Trophoblast cell (in vitro differentiated cells and primary cell): ENCODE measurements at regions not wholly inside any gene's neighbourhood (a gene's known extent, or its start where the extent isn't known, plus 50 kb on each side); places are given as distances from the start of the nearest gene placed in this dataset.

Experiments used
- DNase-seq, 2 donors: peaks; one replicate each; pipeline ENCODE4 v3.0.0-alpha.2; 2016
- H2AFZ ChIP-seq: 2 replicates; pipeline ENCODE4 v1.6.1; 2013; ENCODE audit warnings: low read length, moderate library complexity, mild to moderate bottlenecking; ENCODE audit not compliant: insufficient read depth, poor library complexity
- H2AK5ac ChIP-seq: 2 replicates; pipeline ENCODE4 v1.6.1; 2013; ENCODE audit warnings: mild to moderate bottlenecking, low read length
- H2BK120ac ChIP-seq: 2 replicates; pipeline ENCODE4 v1.6.1; 2013; ENCODE audit warnings: low read length, mild to moderate bottlenecking, moderate library complexity; ENCODE audit not compliant: insufficient read depth, poor library complexity
- H2BK12ac ChIP-seq: 2 replicates; pipeline ENCODE4 v1.6.1; 2013; ENCODE audit warnings: mild to moderate bottlenecking, low read length, moderate library complexity
- H2BK5ac ChIP-seq: 2 replicates; pipeline ENCODE4 v1.6.1; 2013; ENCODE audit warnings: low read length, low read depth, moderate library complexity, mild to moderate bottlenecking; ENCODE audit not compliant: poor library complexity
- H3K14ac ChIP-seq: 2 replicates; pipeline ENCODE4 v1.6.1; 2013; ENCODE audit warnings: mild to moderate bottlenecking, low read length
- H3K18ac ChIP-seq: 2 replicates; pipeline ENCODE4 v1.6.1; 2013; ENCODE audit warnings: mild to moderate bottlenecking, low read length
- H3K23ac ChIP-seq: 2 replicates; pipeline ENCODE4 v1.6.1; 2013; ENCODE audit warnings: low read length
- H3K27ac ChIP-seq: 2 replicates; pipeline ENCODE4 v1.5.1; 2013; ENCODE audit warnings: low read depth, mild to moderate bottlenecking, inconsistent platforms, low read length, moderate library complexity
- H3K27me3 ChIP-seq: 2 replicates; pipeline ENCODE4 v1.6.1; 2013; ENCODE audit warnings: inconsistent platforms, mild to moderate bottlenecking, low read length, moderate library complexity; ENCODE audit not compliant: insufficient read depth
- H3K36me3 ChIP-seq, 2 experiments: 1 replicate in 1 of 2; 2 replicates in 1 of 2; pipeline ENCODE4 v1.6.1; 2013; ENCODE audit warnings: low read length in 2 of 2, mild to moderate bottlenecking in 2 of 2, moderate library complexity in 1 of 2; ENCODE audit not compliant: insufficient read depth in 2 of 2, control insufficient read depth in 1 of 2
- H3K4ac ChIP-seq: 2 replicates; pipeline ENCODE4 v1.6.1; 2013; ENCODE audit warnings: low read depth, mild to moderate bottlenecking, low read length, moderate library complexity
- H3K4me1 ChIP-seq, 2 experiments: 1 replicate in 1 of 2; 2 replicates in 1 of 2; pipeline ENCODE4 v1.6.1; 2013; ENCODE audit warnings: low read length in 2 of 2, mild to moderate bottlenecking in 2 of 2, moderate library complexity in 1 of 2; ENCODE audit not compliant: insufficient read depth in 2 of 2, control insufficient read depth in 1 of 2
- H3K4me2 ChIP-seq: 2 replicates; pipeline ENCODE4 v1.6.1; 2013; ENCODE audit warnings: inconsistent platforms, mild to moderate bottlenecking, low read length, moderate library complexity
- H3K4me3 ChIP-seq: 2 replicates; pipeline ENCODE4 v1.5.1; 2013; ENCODE audit warnings: mild to moderate bottlenecking, low read depth, low read length, inconsistent platforms
- H3K79me1 ChIP-seq: one replicate; pipeline ENCODE4 v1.6.1; 2013; ENCODE audit warnings: low read length
- H3K79me2 ChIP-seq: 2 replicates; pipeline ENCODE4 v1.6.1; 2013; ENCODE audit warnings: low read length, mild to moderate bottlenecking; ENCODE audit not compliant: control insufficient read depth, insufficient read depth, poor library complexity
- H3K9ac ChIP-seq: 2 replicates; pipeline ENCODE4 v1.6.1; 2013; ENCODE audit warnings: mild to moderate bottlenecking, low read length
- H3K9me3 ChIP-seq: 2 replicates; pipeline ENCODE4 v1.6.1; 2013; ENCODE audit warnings: low read depth, mild to moderate bottlenecking, control low read depth, inconsistent platforms, low read length; ENCODE audit not compliant: insufficient read depth
- H4K12ac ChIP-seq: 2 replicates; pipeline ENCODE4 v1.6.1; 2013; ENCODE audit warnings: low read depth, mild to moderate bottlenecking, low read length, moderate library complexity
- H4K8ac ChIP-seq: 2 replicates; pipeline ENCODE4 v1.6.1; 2013; ENCODE audit warnings: low read depth, mild to moderate bottlenecking, low read length, moderate library complexity
- H4K91ac ChIP-seq: one replicate; pipeline ENCODE4 v1.6.1; 2013; ENCODE audit warnings: low read depth, mild to moderate bottlenecking, low read length, moderate library complexity
- WGBS: extraction: QIAGEN DNeasy Blood & Tissue Kit; methylation state at CpG from one replicate; pipeline ENCODE4 v1.1.7; 2013; ENCODE audit warnings: missing lambda C conversion rate; ENCODE audit not compliant: insufficient read length, insufficient coverage; ENCODE audit errors: extremely low coverage; 5-methylcytosine and 5-hydroxymethylcytosine counted together

DNA sequence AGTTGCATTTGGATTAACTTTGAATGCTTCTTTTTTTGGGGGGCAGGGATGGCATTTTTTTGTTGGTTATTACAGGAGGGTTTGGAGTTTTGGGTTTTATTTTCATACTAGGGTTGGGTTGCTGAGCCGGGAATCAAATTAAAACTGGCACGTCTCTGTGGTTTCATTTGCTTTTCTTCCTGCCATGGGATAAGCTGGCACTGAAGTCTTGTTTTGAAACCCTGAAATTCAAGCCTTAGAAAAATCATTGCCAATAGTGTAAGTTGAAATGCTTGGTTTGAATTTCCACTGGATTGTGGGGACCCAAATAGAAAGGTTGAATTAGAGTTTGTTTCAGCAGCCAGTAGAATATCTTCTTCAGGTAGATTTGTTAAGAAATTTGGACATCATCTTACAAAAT lies 193.1 kb upstream of the DCBLD2 start:
- H2BK120ac ChIP-seq: no peak overlapping the region
- no peak overlapping the region for H2AFZ ChIP-seq
- H3K79me1 ChIP-seq: no peaks in the 10 kb centered on the region
- no peaks in the 10 kb centered on the region for H3K79me2 ChIP-seq
- H2BK12ac ChIP-seq: no peak overlapping the region
- H3K9ac ChIP-seq: no peak overlapping the region
- H3K4me1 ChIP-seq: no peaks in the 10 kb centered on the region
- no peak overlapping the region for H2AK5ac ChIP-seq
- H4K12ac ChIP-seq: no peak overlapping the region
- H3K27me3 ChIP-seq: no peaks in the 10 kb centered on the region
- no peak overlapping the region for H3K23ac ChIP-seq
- H3K4me2 ChIP-seq: no peak overlapping the region
- H3K18ac ChIP-seq: no peak overlapping the region
- no peaks in the 10 kb centered on the region for H3K9me3 ChIP-seq
- no peak overlapping the region for H3K27ac ChIP-seq
- no peak overlapping the region for H4K8ac ChIP-seq
- no peak for DNase-seq
- H3K4me3 ChIP-seq: no peak overlapping the region
- no peak overlapping the region for H3K14ac ChIP-seq
- no peak overlapping the region for H4K91ac ChIP-seq
- no peaks in the 10 kb centered on the region for H3K36me3 ChIP-seq
- no peak overlapping the region for H2BK5ac ChIP-seq
- WGBS: no CpG with 5 or more reads among the region's 2 CpGs
- H3K4ac ChIP-seq: no peak overlapping the region

- Histone ChIP-seq H3K4me2 (no peak overlapping the region), H2AFZ (no peak overlapping the region), H3K9me3 (no peaks in the 10 kb centered on the region), H3K79me1 (no peaks in the 10 kb centered on the region), H2AK5ac (no peak overlapping the region), H3K4ac (no peak overlapping the region), H4K91ac (no peak overlapping the region), H3K79me2 (no peaks in the 10 kb centered on the region), H2BK120ac (no peak overlapping the region), H4K8ac (no peak overlapping the region), H3K4me3 (no peak overlapping the region), H3K36me3 (no peaks in the 10 kb centered on the region), H3K9ac (no peak overlapping the region), H3K14ac (no peak overlapping the region), H3K18ac (no peak overlapping the region), H3K4me1 (no peaks in the 10 kb centered on the region), H4K12ac (no peak overlapping the region), H3K27ac (no peak overlapping the region), H3K27me3 (no peaks in the 10 kb centered on the region), H3K23ac (no peak overlapping the region), H2BK5ac (no peak overlapping the region), H2BK12ac (no peak overlapping the region)
- no CpG with 5 or more reads among the region's 2 CpGs for WGBS
- no peak for DNase-seq
Measured at GRCh38 chr3:99087277-99087676, 185.8 kb upstream of the DCBLD2 start.

GRCh38 chr3:99084826-99085225 lies 183.3 kb upstream of the DCBLD2 start:
- H3K9ac ChIP-seq: no peak overlapping the region
- H3K4me3 ChIP-seq: no peak overlapping the region
- no CpG with 5 or more reads among the region's 4 CpGs for WGBS
- H2BK5ac ChIP-seq: no peak overlapping the region
- no peak overlapping the region for H3K4me2 ChIP-seq
- H4K12ac ChIP-seq: no peak overlapping the region
- H2BK120ac ChIP-seq: no peak overlapping the region
- no peaks in the 10 kb centered on the region for H3K27me3 ChIP-seq
- H4K91ac ChIP-seq: no peak overlapping the region
- no peak overlapping the region for H4K8ac ChIP-seq
- no peak overlapping the region for H3K27ac ChIP-seq
- H3K18ac ChIP-seq: no peak overlapping the region
- no peak overlapping the region for H3K14ac ChIP-seq
- no peak overlapping the region for H3K4ac ChIP-seq
- H3K23ac ChIP-seq: no peak overlapping the region
- no peaks in the 10 kb centered on the region for H3K36me3 ChIP-seq
- no peak for DNase-seq
- no peaks in the 10 kb centered on the region for H3K9me3 ChIP-seq
- H2BK12ac ChIP-seq: no peak overlapping the region
- H2AFZ ChIP-seq: no peak overlapping the region
- no peaks in the 10 kb centered on the region for H3K79me1 ChIP-seq
- no peaks in the 10 kb centered on the region for H3K79me2 ChIP-seq
- H2AK5ac ChIP-seq: no peak overlapping the region
- no peaks in the 10 kb centered on the region for H3K4me1 ChIP-seq

DNA sequence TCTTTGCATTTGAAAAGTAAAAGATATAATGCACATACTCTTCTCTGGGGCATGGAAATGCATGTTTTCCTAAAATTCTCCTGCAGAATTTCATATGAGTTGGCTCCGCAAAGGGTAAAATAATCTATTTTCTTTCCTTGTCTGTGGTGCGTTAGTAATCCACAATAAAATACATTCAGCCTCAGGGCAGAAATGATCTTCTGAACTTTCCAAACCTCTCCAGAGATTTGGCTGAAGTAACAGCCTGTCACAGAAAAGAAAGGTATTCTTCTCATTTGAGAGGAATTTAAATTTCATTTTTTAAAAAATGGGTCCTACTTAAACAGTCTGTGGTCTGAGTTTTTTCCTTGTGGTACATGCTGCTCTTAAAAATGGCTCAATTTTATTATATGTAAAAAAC lies 182.7 kb upstream of the DCBLD2 start:
- no peak overlapping the region for H3K27ac ChIP-seq
- WGBS: no CpG with 5 or more reads among the region's 2 CpGs

More for the DNA sequence above, 182.7 kb upstream of the DCBLD2 start:
- Histone ChIP-seq H3K4me1 (no peaks in the 10 kb centered on the region), H3K27me3 (no peaks in the 10 kb centered on the region), H2BK12ac (no peak overlapping the region), H3K23ac (no peak overlapping the region), H3K9ac (no peak overlapping the region), H3K4ac (no peak overlapping the region), H2BK5ac (no peak overlapping the region), H3K4me3 (no peak overlapping the region), H2AK5ac (no peak overlapping the region), H3K9me3 (no peaks in the 10 kb centered on the region), H2BK120ac (no peak overlapping the region), H4K91ac (no peak overlapping the region), H3K14ac (no peak overlapping the region), H2AFZ (no peak overlapping the region), H3K18ac (no peak overlapping the region), H3K79me1 (no peaks in the 10 kb centered on the region), H3K4me2 (no peak overlapping the region), H4K12ac (no peak overlapping the region), H4K8ac (no peak overlapping the region), H3K36me3 (no peaks in the 10 kb centered on the region), H3K79me2 (no peaks in the 10 kb centered on the region)
- DNase-seq: no peak
